Thoracic aorta (tissue), 2 donors: ENCODE measurements at regions not wholly inside any gene's neighbourhood (a gene's known extent, or its start where the extent isn't known, plus 50 kb on each side); places are given as distances from the start of the nearest gene placed in this dataset.

Experiments used
- ATAC-seq: fragments of 150-250 bp; one replicate; pipeline ENCODE4 v1.8.0; 2017; ENCODE audit warnings: low read depth; ENCODE audit not compliant: insufficient number of reproducible peaks, low FRiP score
- DNase-seq: peaks from one replicate; pipeline ENCODE4 v3.0.0-alpha.2; 2020; ENCODE audit warnings: low spot score
- H3K27ac ChIP-seq, 2 donors: fragments of 200-600 bp; sonication (generic); 1 replicate in 1 of 2; 2 replicates in 1 of 2; pipeline ENCODE4 v1.5.1; 2016; ENCODE audit warnings: mild to moderate bottlenecking in 2 of 2, moderate library complexity in 2 of 2
- H3K27me3 ChIP-seq: fragments of 200-600 bp; sonication (generic); replicated peaks from 2 replicates; pipeline ENCODE4 v1.6.0; 2016; ENCODE audit warnings: mild to moderate bottlenecking; ENCODE audit not compliant: insufficient read depth
- H3K36me3 ChIP-seq: fragments of 200-600 bp; sonication (generic); one replicate; pipeline ENCODE4 v1.5.1; 2016
- H3K4me1 ChIP-seq, 2 donors: fragments of 200-600 bp; sonication (generic); 1 replicate in 1 of 2; 2 replicates in 1 of 2; pipeline versions ENCODE4 v1.5.1 to v1.6.0; 2016; ENCODE audit warnings: low read depth in 2 of 2, mild to moderate bottlenecking in 1 of 2; ENCODE audit not compliant: control insufficient read depth in 1 of 2
- H3K4me3 ChIP-seq: fragments of 200-600 bp; sonication (generic); 2 replicates; pipeline ENCODE4 v1.5.1; 2016; ENCODE audit warnings: mild to moderate bottlenecking
- H3K9me3 ChIP-seq: fragments of 200-600 bp; sonication (generic); 2 replicates; pipeline ENCODE4 v1.5.1; 2016
- TF ChIP-seq, protein P1 (sequence below): fragments of 200-600 bp; sonication (generic); IDR thresholded peaks from one replicate; pipeline ENCODE4 v1.5.1; 2019; ENCODE audit warnings: antibody characterized with exemption

DNA sequence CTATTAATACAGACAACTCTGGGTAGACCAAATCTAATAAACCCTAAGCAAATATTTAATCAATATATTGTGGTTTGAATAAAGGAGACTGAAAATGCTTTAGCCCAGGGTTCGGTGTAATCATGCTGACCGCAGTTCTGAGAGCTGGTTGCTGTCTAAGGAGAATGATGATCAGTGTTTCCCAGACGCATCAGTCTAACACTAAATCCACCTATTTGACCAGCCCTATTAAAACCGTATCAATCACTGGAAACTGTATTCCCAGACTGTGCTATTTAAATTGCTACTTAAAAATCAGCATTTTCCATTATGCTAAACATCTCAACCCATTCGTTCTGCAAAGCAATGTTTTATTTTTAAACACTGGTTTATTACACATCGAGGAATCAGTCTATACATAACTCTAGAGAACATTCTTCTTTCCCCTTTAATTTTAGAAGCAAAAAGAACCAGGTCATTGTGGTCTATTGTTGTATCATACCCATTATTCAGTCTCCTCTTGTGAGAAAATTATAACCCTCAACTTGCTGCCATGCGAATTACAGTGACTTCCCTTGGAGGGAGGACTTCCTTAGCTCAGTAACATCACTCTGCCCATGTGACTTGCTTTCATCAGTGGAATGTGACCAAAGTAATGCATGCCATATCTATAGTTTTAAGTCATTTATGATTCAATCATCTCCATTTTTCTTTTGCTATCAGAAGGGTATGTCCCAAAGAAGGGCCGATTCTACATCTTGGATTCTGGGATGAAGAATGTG lies 515.2 kb upstream of the JAG1 start:
- no peaks in the 10 kb centered on the region for H3K4me1 ChIP-seq
- H3K27me3 ChIP-seq: peaks cover 4% of the 10 kb centered on the region
- no peaks in the 10 kb centered on the region for H3K36me3 ChIP-seq
- H3K9me3 ChIP-seq: no peaks in the 10 kb centered on the region
- DNase-seq: no peak
- no peak overlapping the region for H3K27ac ChIP-seq
- H3K4me3 ChIP-seq: no peak overlapping the region
- TF ChIP-seq, protein P1, sequence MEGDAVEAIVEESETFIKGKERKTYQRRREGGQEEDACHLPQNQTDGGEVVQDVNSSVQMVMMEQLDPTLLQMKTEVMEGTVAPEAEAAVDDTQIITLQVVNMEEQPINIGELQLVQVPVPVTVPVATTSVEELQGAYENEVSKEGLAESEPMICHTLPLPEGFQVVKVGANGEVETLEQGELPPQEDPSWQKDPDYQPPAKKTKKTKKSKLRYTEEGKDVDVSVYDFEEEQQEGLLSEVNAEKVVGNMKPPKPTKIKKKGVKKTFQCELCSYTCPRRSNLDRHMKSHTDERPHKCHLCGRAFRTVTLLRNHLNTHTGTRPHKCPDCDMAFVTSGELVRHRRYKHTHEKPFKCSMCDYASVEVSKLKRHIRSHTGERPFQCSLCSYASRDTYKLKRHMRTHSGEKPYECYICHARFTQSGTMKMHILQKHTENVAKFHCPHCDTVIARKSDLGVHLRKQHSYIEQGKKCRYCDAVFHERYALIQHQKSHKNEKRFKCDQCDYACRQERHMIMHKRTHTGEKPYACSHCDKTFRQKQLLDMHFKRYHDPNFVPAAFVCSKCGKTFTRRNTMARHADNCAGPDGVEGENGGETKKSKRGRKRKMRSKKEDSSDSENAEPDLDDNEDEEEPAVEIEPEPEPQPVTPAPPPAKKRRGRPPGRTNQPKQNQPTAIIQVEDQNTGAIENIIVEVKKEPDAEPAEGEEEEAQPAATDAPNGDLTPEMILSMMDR: no peak
- no peak for ATAC-seq

DNA sequence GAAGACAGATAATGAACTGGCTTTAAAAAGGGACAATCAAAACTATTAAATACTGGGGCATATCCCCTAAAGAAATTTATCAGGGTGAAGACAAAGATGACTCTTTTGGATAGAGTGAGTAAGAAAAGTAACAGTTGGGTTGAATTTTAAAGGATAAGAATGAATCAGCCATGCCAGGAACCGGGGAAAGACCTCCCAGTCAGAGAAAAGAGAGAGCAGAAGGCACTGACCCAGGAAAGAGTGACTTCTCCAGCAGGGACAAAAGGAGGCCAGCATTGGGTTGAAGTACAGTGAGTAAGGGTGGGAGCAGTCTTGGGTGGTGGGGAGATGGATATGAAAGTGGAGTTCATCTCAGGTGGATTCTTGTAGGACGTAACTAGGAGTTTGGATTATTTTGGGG lies 516.9 kb upstream of the JAG1 start:
- peaks cover 0 to 2% of the 10 kb centered on the region in 2 donors for H3K4me1 ChIP-seq

GRCh38 chr20:11192106-11192505 lies 518.3 kb upstream of the JAG1 start:
- Histone ChIP-seq H3K27me3 (peaks cover 4% of the 10 kb centered on the region), H3K27ac (no peak overlapping the region), H3K9me3 (no peaks in the 10 kb centered on the region), H3K36me3 (no peaks in the 10 kb centered on the region), H3K4me3 (no peak overlapping the region), H3K4me1 (peaks cover 0 to 8% of the 10 kb centered on the region in 2 donors)
- DNase-seq: no peak
- TF ChIP-seq, protein P1: no peak
- no peak for ATAC-seq

More for the DNA sequence above, 516.9 kb upstream of the JAG1 start:
- H3K36me3 ChIP-seq: no peaks in the 10 kb centered on the region
- no peak overlapping the region for H3K4me3 ChIP-seq
- H3K27ac ChIP-seq: no peak overlapping the region
- TF ChIP-seq, protein P1: no peak
- DNase-seq (no peak), ATAC-seq (no peak)
- peaks cover 4% of the 10 kb centered on the region for H3K27me3 ChIP-seq
- H3K9me3 ChIP-seq: no peaks in the 10 kb centered on the region

GRCh38 chr20:11193241-11193640 lies 519.4 kb upstream of the JAG1 start:
- Histone ChIP-seq H3K4me3 (no peak overlapping the region), H3K36me3 (no peaks in the 10 kb centered on the region), H3K27ac (no peak overlapping the region), H3K9me3 (no peaks in the 10 kb centered on the region), H3K4me1 (peaks cover 0 to 8% of the 10 kb centered on the region in 2 donors), H3K27me3 (peaks cover 4% of the 10 kb centered on the region)
- ATAC-seq: no peak
- no peak for DNase-seq
- TF ChIP-seq, protein P1: no peak

GRCh38 chr20:11195169-11195568 lies 521.4 kb upstream of the JAG1 start:
- Histone ChIP-seq H3K4me3 (no peak overlapping the region), H3K9me3 (no peaks in the 10 kb centered on the region), H3K27ac (no peak overlapping the region), H3K27me3 (peaks cover under 1% of the 10 kb centered on the region), H3K4me1 (peaks cover 0 to 8% of the 10 kb centered on the region in 2 donors), H3K36me3 (no peaks in the 10 kb centered on the region)
- DNase-seq (no peak), ATAC-seq (no peak)
- TF ChIP-seq, protein P1: no peak
